ENCODE measurements at regions not wholly inside any gene's neighbourhood (a gene's known extent, or its start where the extent isn't known, plus 50 kb on each side); places are given as distances from the start of the nearest gene placed in this dataset.

DNA sequence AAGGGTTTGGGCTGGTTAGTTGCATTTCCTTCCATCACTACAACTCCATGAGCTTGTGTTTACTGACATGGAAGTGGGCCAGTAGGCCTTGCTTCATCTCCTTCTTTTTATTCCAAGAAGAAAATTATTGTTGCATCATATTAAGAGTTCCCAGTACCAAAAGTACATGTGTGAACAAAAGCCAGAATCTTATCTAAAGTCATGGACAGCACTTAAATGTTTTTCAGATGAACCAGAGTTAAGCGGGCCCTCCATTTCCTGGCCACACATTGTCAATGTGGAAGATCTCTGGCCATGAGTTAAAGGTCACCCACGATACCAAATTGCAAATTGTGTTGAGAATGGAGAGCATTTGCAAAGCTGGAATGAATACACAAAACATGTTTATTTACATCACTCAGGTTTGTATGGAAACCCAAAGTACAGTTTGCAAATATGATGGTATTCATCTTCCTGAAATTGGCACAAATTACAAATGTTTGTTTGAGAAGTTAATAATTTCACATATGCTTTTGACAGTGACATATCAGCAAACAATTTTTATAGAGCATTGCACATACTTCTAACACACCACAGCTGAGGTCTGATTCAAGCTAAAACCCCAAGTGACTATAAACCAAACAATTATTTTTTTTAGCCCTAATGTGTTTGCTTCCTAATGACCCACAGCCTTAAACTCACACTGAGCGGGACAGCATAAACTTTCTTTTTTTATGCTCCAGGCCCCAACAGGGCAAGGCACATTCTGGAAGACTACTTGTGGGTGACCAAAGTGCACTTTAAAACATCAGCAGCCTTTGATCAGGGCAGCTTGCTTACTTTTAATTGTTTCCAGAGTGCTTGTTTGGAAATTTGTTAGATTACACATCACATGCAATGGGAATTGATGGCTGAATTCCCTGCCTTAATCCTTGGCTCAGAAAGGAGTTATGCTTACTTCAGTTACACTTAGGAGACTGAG lies 502.9 kb upstream of the SLIT2 start:
- intact Hi-C loops (cut with DNase I): no loop called here
- ATAC-seq (peak; percentile 92), DNase-seq (ENCODE audit: low spot score) (peak; percentile 63)

DNA sequence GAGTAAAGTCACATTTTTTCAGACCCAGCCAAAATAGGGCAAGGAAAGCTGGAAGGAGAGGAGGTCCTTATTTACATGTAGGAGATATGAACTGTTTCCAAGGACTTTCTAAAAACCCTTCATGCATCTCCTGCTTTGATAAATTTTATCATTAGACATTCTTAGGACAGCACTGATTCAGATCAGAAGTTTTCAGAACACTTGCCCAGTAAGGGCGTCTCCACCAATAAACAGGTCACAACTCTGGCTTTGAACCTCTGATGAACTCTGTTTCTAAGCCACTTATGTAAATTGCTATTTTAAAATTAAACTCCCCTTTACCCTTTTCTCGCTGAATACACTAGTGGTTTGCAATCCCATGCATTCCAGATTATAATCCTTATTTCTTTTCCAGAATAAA lies 505.3 kb upstream of the SLIT2 start:
- DNase-seq (ENCODE audit: low spot score) (no peak), ATAC-seq (no peak)
- intact Hi-C loops (cut with DNase I): no loop called here

DNA sequence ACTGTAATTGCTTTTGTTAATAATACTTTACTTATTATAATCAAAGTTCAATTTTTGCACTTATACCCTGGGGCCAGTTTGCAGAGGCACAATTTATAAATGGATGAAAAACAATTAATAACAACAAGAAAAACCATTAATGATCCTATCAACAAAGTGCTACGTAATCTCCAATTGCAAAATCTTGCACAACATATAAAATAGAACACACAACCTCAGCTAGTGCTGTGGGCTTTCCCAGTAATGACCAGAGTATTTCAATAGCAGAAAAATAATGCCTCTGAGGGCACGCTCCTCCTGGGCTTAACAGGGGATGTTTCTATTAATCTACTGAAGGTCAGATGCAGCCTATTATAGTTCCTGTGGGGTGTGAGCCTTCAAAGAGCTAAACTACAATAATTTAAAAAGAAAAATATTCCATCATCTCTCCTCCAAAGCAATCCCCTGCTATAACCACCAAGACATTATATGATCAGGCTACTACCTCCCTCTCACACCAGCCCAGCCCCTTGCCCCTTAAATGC lies 508.5 kb upstream of the SLIT2 start:
- no peak for DNase-seq (ENCODE audit: low spot score)
- no peak for ATAC-seq
- intact Hi-C loops (cut with DNase I): no loop called here

DNA sequence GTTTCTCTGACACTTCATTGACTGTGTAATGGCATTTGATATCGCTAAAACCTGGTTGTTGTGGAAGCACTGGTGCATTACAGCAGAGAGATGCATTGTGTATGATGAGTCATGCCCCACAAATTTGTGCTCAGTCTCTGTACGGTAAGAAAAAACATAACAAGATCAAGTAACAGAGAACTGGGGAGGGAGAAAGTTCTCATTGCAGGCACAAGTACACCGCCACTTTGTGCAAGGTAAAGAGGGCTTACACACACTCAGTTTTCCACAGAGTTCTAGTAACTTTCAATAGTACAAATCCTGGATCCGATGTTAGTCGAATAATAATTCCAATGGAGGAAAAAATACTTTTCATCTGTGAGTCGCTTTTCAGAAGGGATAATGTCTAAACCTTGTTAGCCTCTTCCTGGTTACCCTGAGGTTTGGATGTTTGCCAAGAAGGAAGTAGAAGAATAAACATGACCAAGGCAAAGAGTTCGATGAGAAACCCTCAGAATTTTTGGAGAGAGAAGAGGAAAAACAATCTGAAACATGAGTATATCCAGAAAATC lies 512.5 kb upstream of the SLIT2 start:
- ATAC-seq (no peak), DNase-seq (ENCODE audit: low spot score) (no peak)
- intact Hi-C loops (cut with DNase I): no loop called here

DNA sequence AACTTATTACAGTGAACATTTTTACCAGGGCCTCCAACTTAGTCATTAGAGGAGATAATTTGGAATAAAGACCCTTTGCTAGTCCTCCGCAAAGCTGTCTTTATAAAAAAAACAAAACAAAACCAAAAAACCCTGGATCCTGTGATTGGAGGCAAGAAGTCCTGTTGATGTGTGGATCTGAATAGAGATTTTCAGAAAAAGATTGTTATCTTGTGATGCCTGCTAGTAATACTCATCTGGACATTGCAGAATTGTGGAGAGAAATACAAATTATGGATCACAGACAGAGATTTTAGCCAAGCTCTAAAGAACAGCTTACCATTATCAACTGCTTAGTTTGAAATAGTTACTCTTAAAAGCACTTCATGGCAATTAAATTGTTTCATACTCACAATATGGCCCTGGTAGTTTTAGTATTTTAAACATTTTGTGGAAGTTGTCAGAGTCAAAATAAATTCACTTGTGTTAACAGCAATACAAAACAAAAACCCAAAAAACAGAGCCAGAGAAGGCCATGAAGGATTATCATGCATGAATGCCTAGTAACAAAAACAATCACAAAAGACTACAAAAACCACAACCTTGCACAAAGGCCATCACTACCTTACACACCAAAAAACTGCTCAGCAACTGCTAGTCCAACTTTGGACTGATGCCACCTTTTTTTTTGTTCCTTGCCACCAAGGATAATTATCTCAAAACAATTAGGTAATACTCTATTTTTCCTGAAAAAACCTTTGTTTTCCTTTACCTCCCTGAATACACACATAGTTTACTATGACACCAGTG lies 514.5 kb upstream of the SLIT2 start:
- DNase-seq (ENCODE audit: low spot score) (no peak), ATAC-seq (no peak)
- intact Hi-C loops (cut with DNase I): no loop called here

DNA sequence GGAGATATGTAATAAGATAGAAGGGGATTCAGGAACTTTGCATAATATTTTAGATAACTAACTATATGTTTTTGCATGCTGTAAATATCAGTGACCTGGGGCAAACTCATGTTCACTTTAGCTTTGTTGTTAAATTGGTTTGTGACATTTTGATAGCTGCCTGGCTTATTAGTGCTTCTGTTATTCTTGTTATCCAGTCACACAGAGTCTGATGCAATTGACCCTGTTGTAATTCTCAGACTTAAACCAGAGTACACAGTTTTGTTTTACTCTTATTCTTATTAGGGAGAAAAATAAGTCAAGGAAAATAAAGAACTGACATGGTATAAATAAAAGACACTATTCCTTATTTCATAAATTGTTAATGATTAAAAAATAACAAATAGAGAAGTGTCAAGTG lies 516.7 kb upstream of the SLIT2 start:
- DNase-seq (ENCODE audit: low spot score) (no peak), ATAC-seq (no peak)
- intact Hi-C loops (cut with DNase I): no loop called here

DNA sequence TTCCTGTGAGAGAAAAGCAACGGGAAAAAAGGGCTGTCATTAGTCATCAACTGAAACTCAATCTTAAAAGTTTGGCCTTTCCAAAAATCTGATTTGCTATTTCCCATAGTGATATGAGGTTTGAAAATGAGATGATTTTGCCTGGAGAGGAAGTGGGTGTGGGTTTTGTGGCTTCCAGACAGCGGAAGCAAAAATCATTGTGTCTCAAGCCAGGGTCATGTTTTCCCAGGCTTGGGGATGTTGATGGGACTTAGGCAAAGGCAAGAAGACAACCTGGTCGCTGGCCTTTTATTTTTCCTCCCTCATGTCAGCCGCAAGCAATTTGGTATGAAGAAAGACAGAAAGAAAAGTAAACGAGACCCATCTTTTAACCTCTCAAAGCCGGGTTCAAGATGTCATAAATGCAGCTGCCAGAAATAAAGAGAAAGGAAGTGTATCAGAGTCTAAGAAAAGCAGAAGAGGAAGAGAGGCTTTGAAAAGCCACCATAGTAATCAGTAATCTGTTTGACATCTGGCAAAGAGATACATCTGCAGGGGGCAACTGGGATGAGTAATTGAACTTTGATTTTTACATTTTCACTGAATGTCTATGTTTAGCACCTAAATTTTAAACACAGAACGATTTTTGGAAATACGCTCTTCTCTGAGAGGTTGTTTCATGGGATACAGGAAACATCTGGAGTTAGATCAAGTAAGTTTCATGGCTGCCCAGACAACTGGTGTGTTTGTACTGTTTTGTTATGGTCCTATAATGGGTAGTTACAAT lies 521.6 kb upstream of the SLIT2 start:
- DNase-seq (ENCODE audit: low spot score) (no peak), ATAC-seq (peak; percentile 24)
- intact Hi-C loops (cut with DNase I): no loop called here

DNA sequence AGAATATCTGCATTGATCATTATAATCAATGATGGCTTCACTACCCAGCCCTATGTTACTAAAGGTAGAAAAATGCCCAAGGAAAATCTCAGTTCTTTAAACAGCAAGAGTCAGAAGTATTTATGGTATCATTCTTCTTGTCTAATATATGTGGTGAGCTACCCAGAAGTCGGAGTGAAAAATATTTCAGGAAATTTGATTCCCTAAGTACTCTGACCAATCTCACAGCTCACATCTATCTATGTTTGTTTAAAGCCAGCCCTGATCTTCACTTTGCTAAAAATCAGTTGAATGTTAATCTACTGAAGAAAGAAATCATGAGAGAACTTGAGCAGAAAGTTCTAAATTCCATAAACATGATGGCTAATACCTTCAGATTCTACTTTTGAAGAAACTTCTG lies 522.9 kb upstream of the SLIT2 start:
- no peak for DNase-seq (ENCODE audit: low spot score)
- ATAC-seq: no peak
- intact Hi-C loops (cut with DNase I): no loop called here

DNA sequence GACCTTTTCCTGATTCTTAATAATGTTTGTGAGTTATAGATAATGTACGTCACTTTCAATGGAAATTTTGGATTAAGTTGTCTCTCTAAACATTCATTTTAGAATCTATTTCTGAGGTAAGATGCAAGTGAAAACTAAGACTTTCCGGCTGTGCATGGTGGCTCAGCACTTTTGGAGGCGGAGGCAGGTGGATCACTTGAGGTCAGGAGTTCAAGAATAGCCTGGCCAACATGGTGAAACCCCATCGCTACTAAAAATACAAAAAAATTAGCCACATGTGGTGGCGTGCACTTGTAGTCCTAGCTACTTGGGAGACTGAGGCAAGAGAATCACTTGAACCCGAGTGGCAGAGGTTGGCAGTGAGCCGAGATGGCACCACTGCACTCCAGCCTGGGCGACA lies 524.6 kb upstream of the SLIT2 start:
- ATAC-seq (no peak), DNase-seq (ENCODE audit: low spot score) (no peak)
- intact Hi-C loops (cut with DNase I): no loop called here

DNA sequence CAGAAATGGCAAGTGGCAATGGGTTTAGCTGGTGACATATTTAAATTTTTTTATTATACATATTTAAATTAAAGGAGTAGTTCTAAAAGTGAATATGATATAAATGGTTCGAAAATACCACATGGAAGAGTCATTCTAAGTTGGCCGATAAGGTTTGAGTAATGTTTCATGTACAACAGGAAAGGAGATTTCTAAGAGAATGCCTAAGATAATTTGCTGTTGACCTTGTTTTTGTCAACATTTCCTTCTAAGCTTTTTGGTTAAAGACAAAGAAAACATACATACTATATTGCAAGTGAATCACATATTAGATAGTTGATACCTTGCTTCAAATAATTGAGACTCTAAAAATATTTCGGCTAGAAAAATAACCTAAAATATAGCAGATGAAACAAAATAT lies 526.6 kb upstream of the SLIT2 start:
- intact Hi-C loops (cut with DNase I): no loop called here
- DNase-seq (ENCODE audit: low spot score) (no peak), ATAC-seq (no peak)

DNA sequence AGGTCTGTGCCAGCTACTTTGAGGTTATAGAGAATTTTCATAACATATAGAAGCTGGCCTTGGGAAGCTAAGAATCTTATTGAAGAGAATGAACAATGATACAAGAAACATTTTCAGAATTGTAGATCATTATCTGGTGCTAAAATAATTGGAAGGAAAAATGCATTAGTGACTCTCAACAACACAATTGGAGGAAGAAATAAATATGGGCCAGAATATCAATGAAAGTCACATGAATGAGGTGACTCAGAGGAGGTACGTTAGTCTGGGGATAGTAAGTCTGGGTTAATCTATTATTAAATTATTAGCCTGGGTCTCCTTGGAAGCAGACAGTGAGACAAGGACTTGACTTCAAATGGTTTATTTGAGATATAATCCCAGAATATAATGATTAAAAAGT lies 529.3 kb upstream of the SLIT2 start:
- ATAC-seq (no peak), DNase-seq (ENCODE audit: low spot score) (no peak)
- intact Hi-C loops (cut with DNase I): no loop called here

DNA sequence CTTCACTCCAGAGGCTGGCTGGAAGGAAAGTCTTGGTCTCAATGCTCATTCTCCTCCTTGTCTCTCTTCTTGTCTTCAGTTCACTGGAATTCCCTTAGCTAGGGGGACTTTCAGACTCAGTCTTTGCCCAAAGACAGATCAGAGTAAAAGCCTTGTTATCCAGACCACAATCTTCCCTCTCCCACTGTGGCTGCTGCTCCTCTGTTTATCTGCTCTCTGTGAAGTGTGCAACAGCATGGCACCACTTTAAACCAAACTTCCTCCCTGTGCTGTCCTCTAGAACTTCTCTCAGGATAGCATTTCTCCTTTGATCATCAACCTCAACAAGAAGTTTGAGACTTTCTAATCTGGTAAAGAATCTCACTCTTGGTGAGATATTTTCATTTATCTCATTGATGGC lies 530.1 kb upstream of the SLIT2 start:
- DNase-seq (ENCODE audit: low spot score): no peak
- no peak for ATAC-seq
- intact Hi-C loops (cut with DNase I): no loop called here

DNA sequence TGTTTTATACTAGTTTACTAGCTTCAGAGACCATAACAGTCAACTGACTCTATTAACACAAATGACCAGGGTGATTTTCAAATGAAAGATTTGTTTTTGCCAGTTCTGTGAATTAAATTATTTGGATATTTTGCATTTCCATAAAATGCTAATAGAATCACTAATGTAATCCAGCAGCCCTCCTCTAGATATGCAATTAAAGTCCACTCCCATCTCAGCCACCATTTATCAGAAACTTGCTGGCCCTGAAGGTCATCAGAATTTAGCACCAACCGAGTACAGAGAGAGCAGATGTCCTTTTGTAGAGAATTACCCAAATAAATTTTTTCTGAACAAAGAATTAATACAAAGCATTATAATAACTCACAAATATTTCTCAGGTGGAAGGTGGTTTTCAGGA lies 531.1 kb upstream of the SLIT2 start:
- ATAC-seq (no peak), DNase-seq (ENCODE audit: low spot score) (no peak)
- intact Hi-C loops (cut with DNase I): no loop called here

DNA sequence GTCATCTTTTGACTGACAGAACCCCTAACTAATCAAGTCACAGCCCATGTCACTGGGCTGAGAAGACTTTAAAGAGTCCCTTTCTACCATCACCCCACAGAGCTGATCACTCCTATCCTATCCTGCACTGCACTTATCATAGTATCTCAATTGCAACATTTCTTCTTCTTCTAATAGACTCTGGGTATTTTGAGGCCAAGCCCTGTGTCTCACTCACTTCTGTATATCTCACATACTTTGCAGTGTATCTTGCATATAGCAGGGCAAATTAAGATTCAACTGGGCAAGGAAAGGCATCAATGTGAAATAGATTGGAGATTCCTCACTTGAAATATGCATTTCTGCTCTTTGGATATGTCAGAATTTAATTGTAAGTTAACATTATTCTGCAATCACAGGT lies 531.5 kb upstream of the SLIT2 start:
- no peak for DNase-seq (ENCODE audit: low spot score)
- no peak for ATAC-seq

DNA sequence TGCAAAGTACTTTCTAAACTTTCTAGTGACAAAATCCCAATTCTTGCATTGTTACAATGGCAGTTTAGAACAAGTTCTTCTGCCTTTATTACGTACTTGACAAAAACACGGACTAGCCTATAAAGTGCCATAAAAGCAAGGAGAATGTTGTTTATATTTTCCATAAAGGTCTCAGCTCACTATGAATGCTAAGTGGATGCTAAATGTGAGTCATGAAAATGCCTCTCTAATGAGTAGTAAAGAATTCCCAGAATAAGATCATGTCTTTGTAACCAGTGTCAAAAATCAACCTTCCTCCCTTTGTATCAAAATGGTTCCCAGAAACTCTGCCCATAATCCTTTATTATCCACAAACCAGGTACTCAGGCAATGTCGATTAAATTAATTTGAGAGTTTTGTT lies 539.8 kb upstream of the SLIT2 start:
- intact Hi-C loops (cut with DNase I): no loop called here
- ATAC-seq: no peak
- DNase-seq (ENCODE audit: low spot score): no peak

More for the DNA sequence above, 531.5 kb upstream of the SLIT2 start:
- intact Hi-C loops (cut with DNase I): no loop called here

DNA sequence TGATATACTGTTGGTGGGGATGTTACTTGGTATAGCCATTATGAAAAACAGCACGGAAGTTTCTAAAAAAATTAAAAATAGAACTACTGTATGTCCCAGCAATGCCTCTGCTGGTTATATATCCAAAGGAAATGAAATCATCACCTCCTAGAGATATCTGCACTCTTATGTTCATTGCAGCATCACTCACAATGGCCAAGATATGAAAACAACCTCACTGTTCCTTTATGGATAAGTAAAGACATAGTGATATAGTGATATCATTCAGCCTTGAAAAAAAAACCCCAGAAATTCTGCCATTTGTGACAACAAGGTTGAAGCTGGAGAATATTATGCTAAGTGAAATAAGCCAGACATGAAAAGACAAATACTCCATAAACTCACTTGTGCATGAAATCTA lies 543.8 kb upstream of the SLIT2 start:
- ATAC-seq: no peak
- intact Hi-C loops (cut with DNase I): no loop called here
- no peak for DNase-seq (ENCODE audit: low spot score)

DNA sequence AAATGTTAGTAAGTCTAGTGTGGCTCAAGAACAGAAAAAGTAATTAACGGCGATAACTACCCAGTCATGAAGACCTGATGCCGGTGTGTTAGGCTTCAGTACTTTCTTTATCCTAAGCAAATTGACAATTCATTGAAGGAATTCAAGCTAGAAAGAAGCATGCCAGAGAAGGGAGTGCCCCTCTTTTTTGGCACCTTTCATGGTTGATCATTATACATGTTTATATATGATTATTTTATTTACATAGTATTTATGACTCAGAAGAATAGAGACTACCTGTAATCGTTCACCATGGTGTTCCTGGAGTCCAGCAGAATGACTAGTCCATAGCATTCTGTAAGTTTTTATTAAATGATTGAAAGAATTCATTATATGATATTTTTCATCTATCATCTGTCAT lies 548.3 kb upstream of the SLIT2 start:
- ATAC-seq (no peak), DNase-seq (ENCODE audit: low spot score) (no peak)
- intact Hi-C loops (cut with DNase I): no loop called here

DNA sequence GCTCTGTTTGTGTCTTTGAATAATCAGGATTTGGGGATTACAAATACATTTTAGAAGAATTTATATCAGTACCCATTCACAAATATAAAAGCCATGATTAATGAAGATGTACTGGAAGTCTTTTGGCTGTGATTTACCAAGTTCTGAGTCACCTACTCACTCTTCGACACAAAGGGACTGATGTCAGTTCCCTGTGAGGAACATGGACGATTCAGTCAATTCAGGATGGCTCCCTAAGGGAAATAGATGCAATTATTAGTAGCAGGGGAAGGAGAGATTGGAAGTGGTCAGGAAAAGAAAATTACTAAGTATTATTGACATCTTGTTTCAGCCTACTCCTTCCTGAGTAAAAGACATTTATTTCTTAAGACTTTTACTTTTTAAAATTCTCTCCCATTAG lies 550.7 kb upstream of the SLIT2 start:
- DNase-seq (ENCODE audit: low spot score) (no peak), ATAC-seq (no peak)
- intact Hi-C loops (cut with DNase I): no loop called here

DNA sequence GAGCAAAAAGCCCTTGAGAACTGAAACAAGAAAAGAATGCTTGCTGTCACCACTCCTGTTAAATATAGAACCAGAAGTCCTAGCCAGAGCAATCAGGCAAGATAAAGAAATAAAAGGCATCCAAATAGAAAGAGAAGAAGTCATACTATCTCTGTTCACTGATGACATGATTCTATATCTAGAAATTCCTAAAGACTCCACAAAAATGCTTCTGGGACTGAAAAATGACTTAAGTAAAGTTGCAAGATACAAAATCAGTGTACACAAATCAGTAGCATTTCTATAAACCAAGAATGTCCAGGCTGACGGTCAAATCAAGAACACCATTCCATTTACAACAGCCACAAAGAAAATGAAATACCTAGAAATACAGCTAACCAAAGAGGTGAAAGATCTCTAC lies 552.7 kb upstream of the SLIT2 start:
- intact Hi-C loops (cut with DNase I): no loop called here
- DNase-seq (ENCODE audit: low spot score): no peak
- no peak for ATAC-seq
